Skeletal muscle tissue (tissue), 3 donors: ENCODE measurements at regions not wholly inside any gene's neighbourhood (a gene's known extent, or its start where the extent isn't known, plus 50 kb on each side); places are given as distances from the start of the nearest gene placed in this dataset.

Experiments
- H3K27ac ChIP-seq: one replicate; pipeline ENCODE4 v1.7.0; 2013; ENCODE audit warnings: mild to moderate bottlenecking, low read depth, low read length, inconsistent platforms
- H3K27me3 ChIP-seq, 3 donors: one replicate each; pipeline ENCODE4 v1.7.0; 2013; ENCODE audit warnings: low read length in 3 of 3; ENCODE audit not compliant: control insufficient read depth in 3 of 3, insufficient read depth in 3 of 3
- H3K36me3 ChIP-seq, 3 donors: one replicate each; pipeline ENCODE4 v1.7.0; 2013; ENCODE audit warnings: low read length in 3 of 3; ENCODE audit not compliant: control insufficient read depth in 3 of 3, insufficient read depth in 3 of 3
- H3K4me1 ChIP-seq, 3 donors: one replicate each; pipeline ENCODE4 v1.7.0; 2013; ENCODE audit warnings: low read length in 3 of 3, mild to moderate bottlenecking in 3 of 3; ENCODE audit not compliant: control insufficient read depth in 3 of 3, insufficient read depth in 3 of 3
- H3K4me3 ChIP-seq, 3 donors: one replicate each; pipeline ENCODE4 v1.7.0; 2013; ENCODE audit warnings: low read length in 3 of 3
- H3K9ac ChIP-seq, 3 donors: one replicate each; pipeline ENCODE4 v1.7.0; 2013; ENCODE audit warnings: low read length in 3 of 3, mild to moderate bottlenecking in 3 of 3, moderate library complexity in 2 of 3, low read depth in 1 of 3
- H3K9me3 ChIP-seq, 3 donors: one replicate each; pipeline ENCODE4 v1.7.0; 2013; ENCODE audit warnings: low read length in 3 of 3; ENCODE audit not compliant: control insufficient read depth in 3 of 3
- donor health status: Osteomylitis.

- Histone ChIP-seq H3K9ac (no peak overlapping the region), H3K36me3 (no peaks in the 10 kb centered on the region), H3K27me3 (peaks cover 0 to 18% (median 15%) of the 10 kb centered on the region in 3 donors), H3K4me3 (no peak overlapping the region), H3K4me1 (no peaks in the 10 kb centered on the region), H3K9me3 (peaks cover 0 to 2% (median 0%) of the 10 kb centered on the region in 3 donors), H3K27ac (no peak overlapping the region)
These were observed 51.6 kb upstream of the NLRP1 start for GRCh38 chr17:5635949-5636348.

DNA sequence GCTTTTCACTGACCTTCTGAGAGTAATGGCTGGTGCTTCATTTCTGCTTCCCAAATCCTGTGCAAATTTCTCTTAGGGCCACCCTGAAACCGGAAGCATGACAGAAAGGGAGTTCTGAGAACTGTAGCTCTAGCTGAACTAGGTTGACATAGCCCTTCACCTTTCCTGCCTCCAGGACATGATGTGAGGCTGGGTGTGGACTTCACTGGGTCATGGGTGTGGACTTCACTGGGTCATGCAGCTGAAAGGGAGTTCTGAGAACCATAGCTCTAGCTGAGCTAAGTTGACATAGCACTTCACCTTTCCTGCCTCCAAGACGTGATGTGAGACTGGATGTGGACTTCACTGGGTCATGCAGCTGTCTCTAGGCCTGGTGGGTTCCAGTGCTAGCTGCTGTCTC is 54.3 kb upstream of the NLRP1 start:
- Histone ChIP-seq H3K4me1 (peaks cover 0 to 4% (median 2%) of the 10 kb centered on the region in 3 donors), H3K9me3 (peaks cover 0 to 2% (median 0%) of the 10 kb centered on the region in 3 donors), H3K9ac (no peak overlapping the region), H3K4me3 (no peak overlapping the region), H3K36me3 (no peaks in the 10 kb centered on the region), H3K27ac (no peak overlapping the region), H3K27me3 (peaks cover 0 to 16% (median 10%) of the 10 kb centered on the region in 3 donors)

DNA sequence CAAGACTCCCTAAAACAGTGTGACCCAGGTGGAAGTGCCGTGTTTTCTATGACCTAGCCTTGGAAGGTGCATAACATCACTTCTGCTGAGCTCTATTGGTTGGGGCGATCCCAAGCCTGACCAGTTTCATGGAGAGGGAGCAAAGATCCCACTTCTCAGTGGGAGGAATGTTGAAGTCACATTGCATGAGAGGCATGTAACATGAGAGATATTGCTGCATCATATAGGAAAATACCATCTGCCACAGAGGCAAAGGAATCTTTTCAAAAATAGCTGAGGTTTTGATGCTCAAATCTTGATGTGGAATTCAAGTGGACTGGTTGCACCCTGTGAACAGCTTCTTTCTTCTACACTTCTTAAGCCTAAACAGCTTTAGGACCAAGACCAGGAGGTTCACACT is 56.4 kb upstream of the NLRP1 start:
- Histone ChIP-seq H3K36me3 (no peaks in the 10 kb centered on the region), H3K4me3 (no peak overlapping the region), H3K9me3 (peaks cover 0 to 2% (median 0%) of the 10 kb centered on the region in 3 donors), H3K9ac (no peak overlapping the region), H3K27me3 (peaks cover 0 to 10% (median 9%) of the 10 kb centered on the region in 3 donors), H3K27ac (no peak overlapping the region), H3K4me1 (peaks cover 0 to 11% (median 9%) of the 10 kb centered on the region in 3 donors)

DNA sequence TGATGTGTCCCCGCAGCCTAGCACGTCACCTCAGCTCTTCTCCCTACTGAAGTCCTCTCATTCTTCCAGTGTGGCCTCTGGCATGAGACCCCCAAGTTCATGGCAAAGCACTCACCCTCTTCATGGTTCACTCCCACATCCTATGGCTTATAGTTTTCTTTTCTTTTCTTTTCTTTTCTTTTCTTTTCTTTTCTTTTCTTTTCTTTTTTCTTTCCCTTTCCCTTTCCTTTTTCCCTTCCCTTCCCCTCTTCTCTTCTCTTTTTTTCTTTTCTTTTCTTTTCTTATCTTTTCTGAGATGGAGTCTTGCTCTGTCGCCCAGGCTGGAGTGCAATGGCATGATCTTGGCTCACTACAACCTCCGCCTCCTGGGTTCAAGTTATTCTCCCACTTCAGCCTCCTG is 58.4 kb upstream of the NLRP1 start:
- Histone ChIP-seq H3K9ac (no peak overlapping the region), H3K4me1 (peaks cover 0 to 11% (median 9%) of the 10 kb centered on the region in 3 donors), H3K9me3 (peaks cover 0 to 2% (median 0%) of the 10 kb centered on the region in 3 donors), H3K36me3 (no peaks in the 10 kb centered on the region), H3K27ac (no peak overlapping the region), H3K4me3 (no peak overlapping the region), H3K27me3 (peaks cover 0 to 10% (median 9%) of the 10 kb centered on the region in 3 donors)

- Histone ChIP-seq H3K36me3 (no peaks in the 10 kb centered on the region), H3K9me3 (peaks cover 0 to 2% (median 0%) of the 10 kb centered on the region in 3 donors), H3K4me1 (peaks cover 0 to 11% (median 9%) of the 10 kb centered on the region in 3 donors), H3K4me3 (no peak overlapping the region), H3K27ac (peak overlapping the region; percentile 54), H3K9ac (no peak overlapping the region), H3K27me3 (peaks cover 0 to 9% (median 7%) of the 10 kb centered on the region in 3 donors)
These were observed 59.8 kb upstream of the NLRP1 start for GRCh38 chr17:5644065-5644464.

DNA sequence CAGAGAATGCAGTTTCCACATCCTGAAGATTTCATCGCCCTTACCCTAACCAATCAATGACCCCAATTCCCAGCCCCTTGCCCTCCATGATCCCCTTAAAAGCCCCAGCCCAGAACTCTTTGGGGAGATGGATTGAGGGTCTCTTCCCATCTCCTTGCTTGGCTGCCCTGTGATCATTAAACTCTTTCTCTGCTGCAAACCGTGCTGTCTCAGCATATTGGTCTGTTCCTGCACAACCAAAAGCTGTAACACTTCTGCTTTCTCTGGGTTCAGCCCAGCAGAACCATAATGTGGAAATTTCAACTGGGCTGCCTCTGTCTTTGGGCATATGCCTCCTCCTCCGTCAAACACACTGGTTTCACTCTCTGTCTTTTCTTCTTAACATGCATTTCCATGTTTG is 67.0 kb upstream of the NLRP1 start:
- Histone ChIP-seq H3K9me3 (peaks cover 0 to 6% (median 0%) of the 10 kb centered on the region in 3 donors), H3K36me3 (no peaks in the 10 kb centered on the region), H3K9ac (no peak overlapping the region), H3K27me3 (peaks cover 0 to 12% (median 3%) of the 10 kb centered on the region in 3 donors), H3K4me1 (no peaks in the 10 kb centered on the region), H3K27ac (no peak overlapping the region), H3K4me3 (no peak overlapping the region)

- peaks cover 0 to 23% (median 8%) of the 10 kb centered on the region in 3 donors for H3K27me3 ChIP-seq
- H3K9ac ChIP-seq, result no peak overlapping the region
- H3K27ac ChIP-seq, result no peak overlapping the region
- H3K4me1 ChIP-seq, result peaks cover 5 to 7% (median 6%) of the 10 kb centered on the region in 3 donors
- no peak overlapping the region for H3K4me3 ChIP-seq
- no peaks in the 10 kb centered on the region for H3K9me3 ChIP-seq
- no peaks in the 10 kb centered on the region for H3K36me3 ChIP-seq
These were observed 77.3 kb upstream of the NLRP1 start for GRCh38 chr17:5661491-5662125.

- Histone ChIP-seq H3K27ac (no peak overlapping the region), H3K36me3 (no peaks in the 10 kb centered on the region), H3K4me3 (no peak overlapping the region), H3K27me3 (peaks cover 0 to 30% (median 14%) of the 10 kb centered on the region in 3 donors), H3K4me1 (peaks cover 5 to 7% (median 6%) of the 10 kb centered on the region in 3 donors), H3K9me3 (no peaks in the 10 kb centered on the region), H3K9ac (no peak overlapping the region)
These were observed 78.2 kb upstream of the NLRP1 start for GRCh38 chr17:5662409-5663085.

DNA sequence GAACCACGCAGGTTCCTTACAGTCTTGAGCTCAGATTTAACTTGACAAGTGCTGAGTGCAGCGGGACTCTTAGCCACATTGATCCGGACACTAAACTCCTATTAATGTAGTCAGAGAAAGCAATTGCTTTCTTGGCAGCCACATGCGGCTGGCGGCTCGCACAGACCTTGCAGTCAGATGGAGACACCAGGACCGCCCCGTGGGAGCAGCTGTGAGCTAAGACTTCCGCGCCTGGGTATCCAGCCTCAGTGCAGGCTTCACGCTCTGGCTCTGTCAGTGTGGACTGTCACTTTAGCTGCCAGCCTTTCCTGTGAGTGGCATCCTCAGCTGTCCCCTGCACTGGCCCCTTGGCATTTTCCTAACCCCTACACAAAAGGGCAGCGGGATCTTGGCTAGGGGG is 80.9 kb upstream of the NLRP1 start:
- H3K4me3 ChIP-seq, result no peak overlapping the region
- H3K9ac ChIP-seq, result no peak overlapping the region
- H3K27ac ChIP-seq, result no peak overlapping the region
- H3K9me3 ChIP-seq, result no peaks in the 10 kb centered on the region
- H3K36me3 ChIP-seq, result no peaks in the 10 kb centered on the region
- peaks cover 5 to 7% (median 6%) of the 10 kb centered on the region in 3 donors for H3K4me1 ChIP-seq
- H3K27me3 ChIP-seq, result peaks cover 13 to 44% (median 33%) of the 10 kb centered on the region in 3 donors

- Histone ChIP-seq H3K27me3 (peaks cover 13 to 48% (median 32%) of the 10 kb centered on the region in 3 donors), H3K9me3 (no peaks in the 10 kb centered on the region), H3K27ac (no peak overlapping the region), H3K36me3 (no peaks in the 10 kb centered on the region), H3K4me3 (no peak overlapping the region), H3K9ac (no peak overlapping the region), H3K4me1 (peaks cover 5 to 7% (median 6%) of the 10 kb centered on the region in 3 donors)
These were observed 83.6 kb upstream of the NLRP1 start for GRCh38 chr17:5667871-5668270.
